HepG2 (cell line): ENCODE measurements at regions not wholly inside any gene's neighbourhood (a gene's known extent, or its start where the extent isn't known, plus 50 kb on each side); places are given as distances from the start of the nearest gene placed in this dataset.

Source experiments
- ATAC-seq: fragments of 200-7000 bp; cut with Tn5 transposase; 3 replicates; pipeline ENCODE4 v1.9.1; 2020; ENCODE audit warnings: mild to moderate bottlenecking, moderate library complexity
- BruUV-seq: library from RNA; stranded (reverse); fragments of 400-500 nt; replicated peaks from 2 replicates; lab custom pipeline; 2021; lab: Mats Ljungman, UMichigan
- CTCF ChIA-PET: fragments of 300-600 bp; formaldehyde crosslinking; extraction: SDS; loops from one replicate; lab custom pipeline; 2021; ENCODE audit warnings: low total read pairs, inconsistent platforms, low intra/inter-chr PET ratio; lab: Yijun Ruan, JAX
- POLR2A ChIA-PET: fragments of 350-600 bp; sonication (Branson Sonifier 250); formaldehyde crosslinking; loops from one replicate; lab custom pipeline; 2020; ENCODE audit warnings: antibody characterized with exemption, inconsistent platforms; lab: Yijun Ruan, JAX
- DNase-seq: peaks from one replicate; pipeline ENCODE4 v3.0.0-alpha.2; 2015; ENCODE audit warnings: low spot score
- FAIRE-seq: peaks from 3 replicates; lab custom pipeline; 2011; peaks lifted over from hg19 to GRCh38; lab: Jason Lieb, UNC
- H2AFZ ChIP-seq: one replicate; pipeline ENCODE4 v1.6.1; 2011; ENCODE audit warnings: low read length, inconsistent platforms
- H3K27ac ChIP-seq: fragments of 300-600 bp; 3 replicates; pipeline ENCODE4 v1.8.0; 2011; ENCODE audit warnings: mixed run types, mild to moderate bottlenecking, mixed read lengths, low read length, inconsistent platforms; ENCODE audit not compliant: insufficient read depth; ENCODE audit errors: extremely low read length
- H3K27me3 ChIP-seq, 2 experiments: fragments of 200-600 bp in 1 of 2; 2 replicates in 1 of 2; 3 replicates in 1 of 2; pipeline versions ENCODE4 v1.6.0 to v1.8.0; 2011; ENCODE audit warnings: low read length in 2 of 2, mild to moderate bottlenecking in 2 of 2, moderate library complexity in 2 of 2, inconsistent platforms in 1 of 2; ENCODE audit not compliant: insufficient read depth in 2 of 2, control insufficient read depth in 1 of 2
- H3K36me3 ChIP-seq, 2 experiments: fragments of 200-600 bp in 1 of 2; replicated peaks in 1 of 2; 2 replicates in 1 of 2; 3 replicates in 1 of 2; pipeline versions ENCODE4 v1.5.1 to v1.8.0; 2011; ENCODE audit warnings: low read length in 2 of 2, inconsistent platforms in 1 of 2; ENCODE audit not compliant: insufficient read depth in 2 of 2, control insufficient read depth in 1 of 2
- H3K4me1 ChIP-seq: 2 replicates; pipeline ENCODE4 v1.5.1; 2012; ENCODE audit warnings: low read length, inconsistent platforms; ENCODE audit not compliant: insufficient read depth
- H3K4me2 ChIP-seq: 2 replicates; pipeline ENCODE4 v1.6.0; 2011; ENCODE audit warnings: low read depth, low read length, inconsistent platforms
- H3K4me3 ChIP-seq, 3 experiments: fragments of 200-600 bp in 1 of 3; sonication (generic), shearing (Covaris generic) in 1 of 3; replicated peaks in 1 of 3; 2 replicates each; pipeline ENCODE4 v1.5.1; 2011 to 2016; ENCODE audit warnings: low read length in 3 of 3, inconsistent platforms in 2 of 3, low read depth in 2 of 3, mild to moderate bottlenecking in 2 of 3, control low read depth in 1 of 3, mixed read lengths in 1 of 3; ENCODE audit not compliant: insufficient read depth in 1 of 3
- H3K79me2 ChIP-seq: one replicate; pipeline ENCODE4 v1.6.1; 2011; ENCODE audit warnings: low read length, inconsistent platforms; ENCODE audit not compliant: insufficient read depth
- H3K9ac ChIP-seq: 2 replicates; pipeline ENCODE4 v1.6.0; 2011; ENCODE audit warnings: mild to moderate bottlenecking, low read depth, low read length, inconsistent platforms; ENCODE audit not compliant: insufficient read depth
- H3K9me3 ChIP-seq: 2 replicates; pipeline ENCODE4 v1.5.1; 2012; ENCODE audit warnings: mild to moderate bottlenecking, low read length
- H4K20me1 ChIP-seq: 2 replicates; pipeline ENCODE4 v1.6.0; 2011; ENCODE audit warnings: inconsistent platforms, mild to moderate bottlenecking, low read length, moderate library complexity; ENCODE audit not compliant: insufficient read depth
- CBX5 ChIP-seq: sonication (generic); formaldehyde crosslinking; IDR thresholded peaks from 2 replicates; pipeline ENCODE4 v1.4.0; 2020; ENCODE audit warnings: missing genetic modification reagents, borderline replicate concordance
- ETS1 ChIP-seq: sonication (generic); formaldehyde crosslinking; IDR thresholded peaks from 2 replicates; pipeline ENCODE4 v1.4.0; 2020; ENCODE audit warnings: missing genetic modification reagents
- RBAK ChIP-seq: sonication (generic); formaldehyde crosslinking; IDR thresholded peaks from 2 replicates; pipeline ENCODE4 v1.5.1; 2020; ENCODE audit warnings: mild to moderate bottlenecking, missing genetic modification reagents
- RBM22 ChIP-seq: fragments of 200-400 bp; formaldehyde crosslinking; optimal IDR thresholded peaks from 2 replicates; pipeline ENCODE3; 2017; ENCODE audit warnings: mild to moderate bottlenecking, low read length, moderate library complexity
- RFX1 ChIP-seq: fragments of 450-650 bp; IDR thresholded peaks from 2 replicates; pipeline ENCODE4 v1.6.1; 2017
- RNF2 ChIP-seq: fragments of 450-650 bp; conservative IDR thresholded peaks from 2 replicates; pipeline ENCODE4 v1.6.1; 2016; ENCODE audit warnings: low read depth
- SNAI1 ChIP-seq: sonication (generic); formaldehyde crosslinking; IDR thresholded peaks from 2 replicates; pipeline ENCODE4 v1.5.0; 2020; ENCODE audit warnings: mild to moderate bottlenecking, missing genetic modification reagents, borderline replicate concordance
- TARDBP ChIP-seq: sonication (generic); formaldehyde crosslinking; IDR thresholded peaks from 2 replicates; pipeline ENCODE4 v1.8.0; 2022; ENCODE audit warnings: mild to moderate bottlenecking, missing genetic modification reagents
- TRIM22 ChIP-seq: fragments of 450-650 bp; IDR thresholded peaks from 2 replicates; pipeline ENCODE4 v1.6.1; 2017
- UBTF ChIP-seq: sonication (generic); formaldehyde crosslinking; IDR thresholded peaks from 2 replicates; pipeline ENCODE4 v1.4.0; 2020; ENCODE audit warnings: mild to moderate bottlenecking, missing genetic modification reagents
- ZBTB20 ChIP-seq: sonication (generic); formaldehyde crosslinking; IDR thresholded peaks from 2 replicates; pipeline ENCODE4 v1.8.1; 2023; ENCODE audit warnings: missing genetic modification reagents, low read depth, mild to moderate bottlenecking, borderline replicate concordance
- ZFP36L1 ChIP-seq: sonication (generic); formaldehyde crosslinking; IDR thresholded peaks from 2 replicates; pipeline ENCODE4 v1.8.0; 2022; ENCODE audit warnings: mild to moderate bottlenecking, missing genetic modification reagents, moderate library complexity
- ZNF138 ChIP-seq: sonication (generic); formaldehyde crosslinking; IDR thresholded peaks from 2 replicates; pipeline ENCODE4 v1.5.0; 2020; ENCODE audit warnings: mild to moderate bottlenecking, low read depth, missing genetic modification reagents
- ZNF296 ChIP-seq: sonication (generic); formaldehyde crosslinking; conservative IDR thresholded peaks from 2 replicates; pipeline ENCODE4 v1.5.0; 2020; ENCODE audit warnings: mild to moderate bottlenecking, missing genetic modification reagents
- ZNF547 ChIP-seq: sonication (generic); formaldehyde crosslinking; IDR thresholded peaks from 2 replicates; pipeline ENCODE4 v1.5.1; 2020; ENCODE audit warnings: mild to moderate bottlenecking, missing genetic modification reagents
- ZNF619 ChIP-seq: sonication (generic); formaldehyde crosslinking; IDR thresholded peaks from 2 replicates; pipeline ENCODE4 v1.4.0; 2020; ENCODE audit warnings: mild to moderate bottlenecking, missing genetic modification reagents
- ZNF629 ChIP-seq: sonication (generic); formaldehyde crosslinking; conservative IDR thresholded peaks from 2 replicates; pipeline ENCODE4 v1.5.0; 2020; ENCODE audit warnings: missing genetic modification reagents
- WGBS: methylation state at CpG from one replicate; pipeline ENCODE4 v1.1.6; 2017; ENCODE audit warnings: low lambda C conversion rate; 5-methylcytosine and 5-hydroxymethylcytosine counted together
- in situ Hi-C: cut with HindIII; loops from 2 replicates; pipeline ENCODE4 v1.10.0; 2017; ENCODE audit warnings: low pct_unique_long_range_greater_than_20kb; ENCODE audit not compliant: extremely low pct_ligation_motif_present
- intact Hi-C: fragments of 100-400 bp; cut with micrococcal nuclease; formaldehyde crosslinking; loops from one replicate; pipeline ENCODE4 v1.10.0; 2022; ENCODE audit not compliant: unreplicated experiment

GRCh38 chr18:39105104-39105503 is 1539.5 kb upstream of the CELF4 start:
- H3K27ac ChIP-seq: no peak overlapping the region
- intact Hi-C loops (no loop called here), in situ Hi-C loops (no loop called here)
- CTCF ChIA-PET: no interaction called here
- ATAC-seq (no peak), DNase-seq (no peak), FAIRE-seq (no peak)
- no peak overlapping the region for H2AFZ ChIP-seq
- H3K36me3 ChIP-seq: no peaks in the 10 kb centered on the region
- WGBS: 1% methylated on average over 4 of the region's 4 CpGs
- H3K4me2 ChIP-seq: no peak overlapping the region
- no peaks in the 10 kb centered on the region for H3K27me3 ChIP-seq
- H3K4me3 ChIP-seq: no peak overlapping the region
- no peak for TF ChIP-seq ZNF629 (CRISPR knock-in tag)
- no peak for TF ChIP-seq SNAI1 (CRISPR knock-in tag)
- no peak for TF ChIP-seq ETS1 (CRISPR knock-in tag)
- TF ChIP-seq RBM22: no peak
- no peak for TF ChIP-seq ZNF296 (CRISPR knock-in tag)
- no peak for TF ChIP-seq TARDBP (CRISPR knock-in tag)
- TF ChIP-seq RFX1: no peak
- no peaks in the 10 kb centered on the region for H4K20me1 ChIP-seq
- POLR2A ChIA-PET: no interaction called here
- no peaks in the 10 kb centered on the region for H3K4me1 ChIP-seq
- H3K9ac ChIP-seq: no peak overlapping the region
- no peaks in the 10 kb centered on the region for H3K79me2 ChIP-seq
- BruUV-seq: no TSS peak
- no peaks in the 10 kb centered on the region for H3K9me3 ChIP-seq

- no peak overlapping the region for H3K9ac ChIP-seq
- H3K79me2 ChIP-seq: no peaks in the 10 kb centered on the region
- no peak overlapping the region for H2AFZ ChIP-seq
- ChIA-PET POLR2A (no interaction called here), CTCF (no interaction called here)
- H3K4me1 ChIP-seq: no peaks in the 10 kb centered on the region
- in situ Hi-C loops (no loop called here), intact Hi-C loops (no loop called here)
- ATAC-seq: no peak
- H4K20me1 ChIP-seq: no peaks in the 10 kb centered on the region
- H3K4me3 ChIP-seq: no peak overlapping the region
- DNase-seq: no peak
- no peak for FAIRE-seq
- H3K36me3 ChIP-seq: no peaks in the 10 kb centered on the region
- no peaks in the 10 kb centered on the region for H3K9me3 ChIP-seq
- 0% methylated on average over 3 of the region's 3 CpGs for WGBS
- H3K27ac ChIP-seq: no peak overlapping the region
- no TSS peak for BruUV-seq
- no peak overlapping the region for H3K4me2 ChIP-seq
- H3K27me3 ChIP-seq: no peaks in the 10 kb centered on the region
- no peak for TF ChIP-seq ZNF619 (CRISPR knock-in tag)
- no peak for TF ChIP-seq ZNF138 (CRISPR knock-in tag)
- TF ChIP-seq ZBTB20 (CRISPR knock-in tag): no peak
- TF ChIP-seq UBTF (CRISPR knock-in tag): no peak
- TF ChIP-seq RBAK: no peak
- TF ChIP-seq CBX5 (CRISPR knock-in tag): no peak
- no peak for TF ChIP-seq ZNF547 (CRISPR knock-in tag)
- no peak for TF ChIP-seq RNF2
- no peak for TF ChIP-seq ZFP36L1 (CRISPR knock-in tag)
- no peak for TF ChIP-seq TRIM22
Observed at GRCh38 chr18:39072970-39073369, 1507.4 kb upstream of the CELF4 start.
